HG02763 (cell line): ENCODE measurements at regions not wholly inside any gene's neighbourhood (a gene's known extent, or its start where the extent isn't known, plus 50 kb on each side); places are given as distances from the start of the nearest gene placed in this dataset.

ENCODE experiments used
- ATAC-seq: cut with Tn5 transposase; IDR thresholded peaks from one replicate; pipeline ENCODE4 v1.9.1; 2021; ENCODE audit warnings: mild to moderate bottlenecking, moderate library complexity; ENCODE audit not compliant: unreplicated experiment

DNA sequence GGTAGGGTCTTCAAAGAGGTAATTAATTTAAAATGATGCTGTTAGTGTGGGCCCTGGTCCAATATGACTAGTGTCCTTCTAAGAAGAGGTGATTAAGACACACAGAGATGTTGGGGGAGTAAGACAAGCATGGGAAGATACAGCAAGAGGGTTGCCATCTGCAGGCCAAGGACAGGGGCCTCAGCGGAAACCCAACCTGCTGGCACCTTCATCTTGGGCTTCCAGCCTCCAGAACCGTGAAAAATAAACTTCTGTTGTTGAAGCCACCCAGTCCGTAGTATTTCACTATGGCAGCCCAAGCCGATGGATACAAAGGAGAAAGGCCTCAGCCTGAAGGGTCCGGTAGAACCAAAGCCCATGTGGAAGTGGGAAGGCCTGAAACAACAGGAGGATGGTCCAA, 161.7 kb upstream of the UBE2E1 start:
- ATAC-seq = no peak

DNA sequence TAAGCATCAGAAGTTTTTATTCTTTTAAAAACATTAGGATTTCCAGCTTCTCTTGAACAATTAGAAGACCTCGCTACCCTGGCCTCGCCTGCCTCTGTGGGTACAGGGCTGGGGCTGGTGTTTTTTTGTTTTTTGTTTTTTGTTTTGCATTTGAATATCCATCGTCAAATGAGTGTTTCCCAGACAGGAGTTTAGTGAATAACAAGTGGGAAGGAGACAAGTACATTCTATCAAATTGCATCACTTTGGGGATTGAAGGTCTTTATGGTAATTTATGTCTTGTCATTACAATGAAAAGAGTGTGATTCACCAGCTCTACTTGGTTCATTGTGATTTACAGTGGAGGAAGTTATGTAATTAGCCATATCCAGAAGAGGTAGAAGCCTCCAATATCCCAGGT, 161.1 kb upstream of the UBE2E1 start:
- no peak for ATAC-seq

DNA sequence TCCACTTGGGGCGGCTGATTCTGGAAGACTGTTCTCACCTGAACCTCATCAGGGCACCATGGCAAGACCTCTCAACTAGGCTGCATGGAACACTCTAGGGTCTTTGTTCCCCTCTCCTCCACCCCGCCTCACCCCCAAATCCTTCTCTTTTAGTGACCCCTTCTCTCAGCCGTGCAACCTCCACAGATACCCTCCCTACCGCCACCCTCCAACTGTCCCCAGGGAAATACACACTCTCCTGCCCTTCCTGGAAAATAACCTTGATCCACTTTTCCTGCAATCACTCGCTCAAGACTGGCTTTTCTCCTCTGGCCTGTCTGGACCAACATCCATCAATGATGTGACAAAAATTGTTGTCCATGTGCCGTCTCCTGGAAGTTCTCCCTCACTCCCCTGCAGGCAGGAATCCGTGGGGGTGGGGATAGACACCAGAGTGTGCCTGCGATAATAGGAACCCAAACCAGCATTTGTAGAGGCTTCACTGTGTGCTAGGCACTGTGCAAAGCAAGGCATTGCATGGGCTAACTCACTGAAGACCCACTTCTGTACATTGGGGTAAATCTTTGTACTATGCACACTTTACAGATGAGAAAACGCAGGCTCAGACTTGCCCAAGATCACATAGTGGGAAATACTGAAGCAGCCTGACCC, 160.1 kb upstream of the UBE2E1 start:
- no peak for ATAC-seq

DNA sequence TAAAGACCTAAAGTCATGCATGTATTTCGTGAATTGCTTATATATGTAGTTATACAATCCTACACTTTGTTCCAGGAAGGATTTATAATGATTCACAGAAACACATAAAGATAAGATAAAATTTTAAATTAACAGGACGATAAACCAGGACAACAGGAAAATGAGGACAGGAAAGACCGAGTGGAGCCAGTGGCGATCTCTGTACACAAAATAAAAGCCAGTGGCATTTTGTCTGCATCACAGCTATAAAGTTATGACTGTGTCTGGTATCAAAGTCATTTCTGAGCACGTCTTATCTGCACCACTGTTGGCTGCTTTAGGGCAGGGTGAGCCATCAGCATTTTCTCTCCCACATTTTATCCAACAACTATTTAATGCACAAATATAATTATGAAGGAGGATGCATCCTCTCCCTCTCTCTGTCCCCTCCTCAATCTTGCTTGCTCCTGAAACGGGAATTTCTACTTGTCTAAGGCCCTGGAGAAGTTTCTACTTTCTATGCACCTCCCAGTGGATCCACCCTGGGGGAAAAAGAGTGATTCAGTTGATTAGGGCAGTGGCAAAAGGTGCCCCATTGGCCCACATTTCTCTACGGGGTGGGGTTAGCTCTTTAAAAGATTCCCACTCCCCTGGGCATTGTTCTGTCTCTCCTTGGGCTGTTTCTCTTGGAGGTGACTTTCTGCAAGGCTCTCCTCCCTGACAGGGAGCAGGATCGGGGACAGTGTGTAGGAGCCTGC, 159.4 kb upstream of the UBE2E1 start:
- ATAC-seq = no peak

DNA sequence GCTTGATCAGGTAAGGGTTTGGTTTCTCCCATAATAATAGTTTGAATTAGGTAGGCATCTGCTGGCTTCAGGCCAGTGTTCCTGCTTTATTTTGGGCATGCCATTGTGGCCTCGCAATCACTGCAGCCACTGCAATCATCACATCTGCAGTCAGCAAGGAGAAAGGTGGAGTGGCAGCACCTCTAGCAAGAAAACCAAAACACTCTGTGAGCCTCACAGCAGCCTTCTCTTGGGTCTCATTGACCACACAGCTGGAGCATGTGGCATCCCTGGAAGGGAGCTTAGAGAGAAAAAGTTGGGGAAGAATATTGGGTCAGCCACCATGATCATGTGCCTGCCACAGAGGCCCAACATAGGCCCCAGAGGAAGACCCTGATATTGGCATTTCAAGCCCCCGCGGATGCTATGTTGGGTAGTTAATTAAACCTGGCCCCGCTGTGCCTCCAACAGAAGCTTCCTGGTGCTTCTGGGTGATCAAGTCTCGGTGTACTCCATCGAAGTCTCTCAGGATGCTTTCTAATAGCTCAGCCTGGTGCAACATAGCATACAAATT, 158.0 kb upstream of the UBE2E1 start:
- ATAC-seq = no peak

DNA sequence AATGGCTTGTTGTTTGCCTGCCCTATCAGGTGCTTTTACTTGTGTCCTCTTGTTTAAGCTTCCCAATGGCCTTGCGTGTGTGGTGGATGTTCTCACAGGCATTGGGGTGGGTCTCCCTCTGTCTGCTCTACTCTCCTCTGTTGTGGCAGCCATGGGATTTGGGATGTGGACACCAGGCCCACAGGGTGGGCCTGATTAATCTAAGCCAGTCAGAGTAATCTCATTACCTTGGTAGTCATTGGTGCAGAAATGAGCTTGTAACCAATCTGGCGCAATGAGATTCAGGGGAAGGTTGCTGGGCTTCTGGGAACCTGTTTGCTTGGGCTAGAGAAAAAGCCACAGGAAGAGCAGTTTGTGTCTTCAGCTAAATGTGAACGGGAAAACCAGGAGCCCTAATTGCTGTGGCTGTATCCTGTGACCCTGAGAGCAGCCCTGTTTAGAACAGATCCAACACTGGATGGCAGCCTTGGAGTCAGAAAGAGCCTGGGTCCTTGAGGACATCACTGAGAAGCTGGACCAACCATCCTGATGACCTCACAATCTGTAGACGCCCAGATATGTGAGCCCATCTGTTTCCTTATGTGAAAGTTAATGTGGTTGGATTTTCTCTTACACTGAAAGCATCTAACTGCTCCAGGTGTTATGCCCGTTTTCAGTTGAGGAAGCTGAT, 157.3 kb upstream of the UBE2E1 start:
- ATAC-seq = no peak

DNA sequence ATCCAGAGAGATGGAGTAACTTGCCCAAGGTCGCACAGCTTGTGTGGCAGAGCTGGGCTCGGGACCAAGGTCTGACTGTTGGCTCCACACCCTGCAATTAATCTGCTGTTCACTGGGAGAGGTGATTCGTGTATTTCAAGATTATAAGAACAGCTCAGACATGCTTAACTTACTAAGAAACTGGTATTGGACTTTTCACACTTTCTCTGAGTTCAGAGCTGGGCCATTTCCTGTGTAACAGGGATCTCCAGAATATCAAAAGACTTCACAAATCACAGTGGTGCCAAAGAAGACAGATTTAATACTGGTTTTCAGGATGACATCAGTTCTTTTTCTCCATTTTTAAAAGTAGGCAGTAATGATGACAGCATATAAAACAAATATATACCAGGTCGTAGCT, 156.8 kb upstream of the UBE2E1 start:
- ATAC-seq = no peak

DNA sequence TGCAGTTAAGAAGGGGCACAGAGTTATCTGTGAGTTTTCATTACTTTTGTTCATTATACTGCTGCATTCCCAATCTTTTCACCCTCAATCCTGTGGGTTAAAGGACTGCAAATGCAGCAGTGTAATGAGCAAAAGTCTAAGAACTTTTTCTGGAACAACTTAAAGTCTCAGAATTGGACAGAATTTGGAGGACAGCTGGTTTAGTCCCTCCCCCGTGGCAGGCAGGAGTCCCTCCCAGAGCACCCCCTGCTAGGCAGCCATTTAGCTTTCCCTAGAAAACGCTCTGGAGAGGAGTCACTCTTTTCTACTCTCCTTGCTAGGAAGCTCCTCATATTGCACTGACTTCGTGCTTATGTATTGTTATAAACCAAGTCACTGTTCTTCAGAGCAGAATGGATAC, 156.3 kb upstream of the UBE2E1 start:
- ATAC-seq = no peak

DNA sequence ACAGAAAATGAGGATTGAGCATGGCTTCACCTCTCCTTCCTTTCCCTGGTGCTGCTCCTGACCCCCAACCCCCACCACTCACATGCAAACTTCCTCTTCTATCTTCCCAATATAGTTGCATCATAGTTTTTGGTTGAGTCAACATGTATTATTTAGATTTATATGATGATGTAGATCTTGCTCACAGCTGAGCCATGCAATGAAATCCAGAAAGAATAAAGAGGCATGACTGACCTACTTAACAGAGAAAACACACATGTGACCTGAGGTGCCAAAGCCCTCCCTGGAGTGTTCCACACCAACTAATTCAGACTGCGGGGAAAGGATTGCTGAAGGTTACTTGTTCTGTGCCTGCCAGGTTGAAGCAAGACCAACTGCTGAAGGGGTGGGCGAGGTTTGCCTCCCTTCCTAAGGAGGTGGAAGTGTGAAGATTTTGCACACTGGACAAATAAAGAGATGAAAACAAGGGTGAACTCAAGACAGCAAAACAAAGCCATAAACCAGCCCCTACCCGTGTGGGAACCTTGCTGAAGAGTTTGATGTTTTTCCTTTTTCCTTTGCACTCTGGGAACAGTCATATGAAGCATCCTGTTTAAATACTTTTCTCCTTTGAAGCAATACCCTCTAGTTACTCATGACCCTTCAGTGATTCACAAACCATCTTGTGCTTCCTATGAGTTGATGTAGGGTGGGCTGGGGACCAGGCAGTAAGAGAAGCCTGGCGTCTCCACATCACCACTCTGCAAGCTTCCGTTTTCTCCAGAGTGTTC, 155.2 kb upstream of the UBE2E1 start:
- no peak for ATAC-seq

DNA sequence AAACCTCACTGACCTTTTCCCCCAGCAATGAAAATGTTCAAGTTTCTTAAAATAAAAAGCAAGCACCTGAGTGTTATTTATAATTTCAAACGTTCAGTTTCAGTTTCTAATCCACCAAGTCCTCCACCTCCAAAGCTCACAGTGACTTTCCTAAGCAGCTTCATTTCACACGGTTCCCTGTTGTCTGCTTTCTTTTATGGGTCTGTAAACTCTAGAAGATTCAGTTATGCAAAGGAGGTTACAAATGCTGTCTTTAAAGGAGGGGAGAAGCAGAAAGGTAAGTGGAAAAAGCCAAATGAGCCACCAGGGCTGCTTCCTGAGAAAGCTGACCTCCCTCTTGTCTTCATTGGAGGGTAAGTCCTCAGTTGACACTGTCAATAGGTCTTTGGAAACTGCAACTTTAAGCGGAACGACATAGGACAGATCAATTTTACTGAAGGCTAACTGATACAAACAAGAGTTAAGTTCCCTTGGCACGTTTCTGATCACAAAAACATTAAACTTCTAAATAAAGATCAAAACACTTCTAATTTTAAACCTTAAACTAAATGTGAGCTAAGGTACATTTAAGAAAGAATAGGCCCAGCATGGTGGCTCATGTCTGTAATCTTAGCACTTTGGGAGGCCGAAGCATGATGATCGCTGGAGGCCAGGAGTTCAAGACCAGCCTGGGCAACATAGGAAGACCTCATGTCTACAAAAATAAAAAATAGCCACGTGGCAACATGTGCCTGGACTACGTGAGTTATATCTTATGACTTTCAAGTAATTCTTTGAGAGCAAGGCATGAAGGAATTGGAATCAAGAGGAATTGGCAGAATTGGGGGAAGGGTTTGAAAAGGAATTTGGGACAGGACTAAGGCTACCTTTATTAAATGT, 151.9 kb upstream of the UBE2E1 start:
- peak; percentile 95 for ATAC-seq

DNA sequence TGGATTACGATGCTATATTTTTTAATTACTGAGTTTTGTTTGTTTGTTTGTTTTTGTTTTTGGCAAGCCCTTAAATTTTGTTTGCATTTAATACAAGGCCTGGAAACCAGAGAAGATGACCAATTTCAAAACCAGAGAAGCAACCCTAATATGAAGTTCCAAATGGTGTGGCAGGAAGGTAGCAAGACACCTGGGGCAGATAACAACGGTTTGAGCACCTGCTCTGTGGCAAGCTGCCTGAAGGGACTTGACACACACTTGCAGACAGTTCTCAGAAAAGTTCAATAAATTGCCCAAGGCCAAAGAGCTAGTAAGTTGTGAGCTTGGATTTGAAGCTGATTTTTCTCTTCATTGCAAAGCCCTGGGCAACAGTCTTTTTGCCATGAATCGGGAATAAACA, 151.2 kb upstream of the UBE2E1 start:
- no peak for ATAC-seq

DNA sequence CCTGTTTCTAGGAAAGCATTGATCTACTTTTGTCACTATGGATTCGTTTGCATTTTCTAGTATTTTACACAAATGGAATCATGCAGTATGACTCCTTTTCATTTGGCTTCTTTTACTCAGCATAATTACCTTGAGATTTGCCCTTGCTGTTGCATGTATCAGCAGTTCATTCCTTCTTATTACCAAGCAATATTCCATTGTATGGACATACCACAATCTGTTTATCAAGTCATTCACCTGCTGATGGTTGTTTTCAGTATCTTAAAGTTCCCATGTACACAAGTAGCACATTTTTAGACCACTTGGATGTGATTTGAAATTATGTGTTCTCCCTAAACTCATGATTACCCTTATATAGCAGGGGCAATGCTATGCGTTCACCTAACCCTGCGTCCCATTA, 150.0 kb upstream of the UBE2E1 start:
- no peak for ATAC-seq

DNA sequence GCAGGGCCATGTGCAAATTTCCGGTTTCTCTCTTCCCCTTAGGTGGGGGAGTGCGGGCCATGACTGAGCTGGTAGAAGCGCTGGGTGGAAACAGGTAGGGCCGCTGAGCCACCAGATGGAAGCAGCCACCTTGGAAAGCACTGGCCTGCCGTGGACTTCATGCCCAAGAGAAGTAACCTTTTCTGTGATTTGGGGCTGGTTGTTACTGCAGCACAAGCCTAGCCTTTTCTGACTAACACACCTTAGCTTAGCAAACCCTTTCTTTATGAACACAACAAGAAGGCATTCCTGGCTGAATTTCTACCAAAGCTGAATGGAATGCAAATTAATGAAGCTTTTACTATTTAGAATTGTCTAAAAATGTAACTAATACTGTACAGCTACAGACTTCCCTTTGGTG, 149.6 kb upstream of the UBE2E1 start:
- no peak for ATAC-seq

DNA sequence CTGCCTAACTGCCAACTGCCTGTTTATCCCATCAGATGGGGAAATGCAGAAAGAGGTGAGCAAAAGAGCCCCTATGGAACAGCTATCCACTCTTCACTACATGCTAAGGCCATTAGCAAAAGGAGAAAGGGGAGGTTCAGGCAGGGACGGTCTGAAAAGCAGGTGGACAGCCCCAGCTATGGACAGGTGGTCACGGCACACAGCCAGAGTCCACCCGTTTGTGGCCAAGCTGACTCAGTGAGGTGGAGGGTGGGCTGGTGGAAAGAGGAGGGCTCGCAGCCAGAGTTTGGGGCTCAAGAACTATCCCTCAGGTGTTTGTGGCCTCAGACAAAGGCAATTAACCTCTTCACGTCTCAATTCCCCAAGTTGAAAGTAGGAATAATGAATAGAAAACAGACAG, 148.9 kb upstream of the UBE2E1 start:
- ATAC-seq = no peak

DNA sequence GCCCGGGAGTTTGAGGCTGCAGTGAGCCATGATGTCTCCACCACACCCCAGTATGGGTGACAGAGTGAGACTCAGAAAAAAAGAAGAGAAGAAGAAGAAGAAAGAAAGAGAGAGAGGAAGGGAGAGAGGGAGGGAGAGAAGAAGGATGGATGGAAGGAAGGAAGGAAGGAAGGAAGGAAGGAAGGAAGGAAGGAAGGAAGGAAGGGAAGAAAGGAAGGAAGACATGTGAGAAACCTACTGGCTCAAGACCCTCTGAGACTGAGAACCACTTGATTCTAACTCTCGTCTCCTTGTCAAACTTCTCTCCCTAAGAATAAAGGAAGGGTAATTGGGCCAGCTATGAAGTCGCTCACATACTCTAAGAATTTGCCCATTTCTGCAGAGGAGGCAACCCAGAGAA, 148.1 kb upstream of the UBE2E1 start:
- no peak for ATAC-seq

DNA sequence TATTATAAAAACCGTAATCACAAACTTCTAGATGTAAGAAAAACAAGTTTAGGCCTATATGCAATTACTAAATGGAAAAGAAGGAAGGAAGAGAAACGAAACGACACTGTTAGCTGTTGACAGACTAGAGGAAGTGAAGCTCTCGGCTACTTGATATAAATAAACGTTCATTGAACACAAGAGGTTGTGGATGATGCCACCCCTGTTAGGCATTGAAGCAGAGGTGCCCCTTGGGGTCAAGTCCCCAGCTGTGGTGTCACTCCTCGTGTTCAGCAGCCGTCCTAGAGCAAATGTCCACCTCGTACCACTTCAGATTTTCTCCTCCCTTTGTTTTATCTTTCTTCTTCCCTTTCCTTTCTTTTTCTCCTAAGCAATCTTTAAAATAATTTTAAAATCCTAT, 146.5 kb upstream of the UBE2E1 start:
- peak; percentile 81 for ATAC-seq

DNA sequence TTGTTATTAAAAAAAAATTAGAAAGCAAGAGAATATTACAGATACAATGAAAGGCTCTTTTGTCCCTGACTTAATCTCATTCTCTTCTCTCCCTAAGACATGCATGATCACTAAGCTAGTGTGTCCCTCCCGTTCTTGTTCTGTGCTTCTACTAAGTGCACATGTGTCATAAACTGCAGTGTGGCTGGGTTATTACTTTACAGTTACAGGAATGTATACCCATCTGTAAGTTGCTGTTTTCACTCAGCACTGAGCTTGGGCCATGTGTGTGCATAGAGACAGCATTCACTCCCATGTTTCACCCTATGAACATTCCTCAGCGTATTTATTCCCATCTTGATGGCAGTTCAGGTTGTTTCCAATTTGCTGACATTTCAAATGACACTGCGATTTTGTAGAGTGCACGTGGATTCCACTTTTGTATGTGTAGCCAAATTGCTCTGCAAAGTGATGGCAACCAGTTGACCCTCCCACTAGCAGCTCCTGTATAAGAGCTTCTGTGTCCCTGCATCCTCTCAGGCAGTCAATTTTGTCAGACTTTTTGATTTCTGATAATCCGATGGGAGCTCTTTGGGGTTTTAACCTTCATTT, 145.8 kb upstream of the UBE2E1 start:
- ATAC-seq = no peak

DNA sequence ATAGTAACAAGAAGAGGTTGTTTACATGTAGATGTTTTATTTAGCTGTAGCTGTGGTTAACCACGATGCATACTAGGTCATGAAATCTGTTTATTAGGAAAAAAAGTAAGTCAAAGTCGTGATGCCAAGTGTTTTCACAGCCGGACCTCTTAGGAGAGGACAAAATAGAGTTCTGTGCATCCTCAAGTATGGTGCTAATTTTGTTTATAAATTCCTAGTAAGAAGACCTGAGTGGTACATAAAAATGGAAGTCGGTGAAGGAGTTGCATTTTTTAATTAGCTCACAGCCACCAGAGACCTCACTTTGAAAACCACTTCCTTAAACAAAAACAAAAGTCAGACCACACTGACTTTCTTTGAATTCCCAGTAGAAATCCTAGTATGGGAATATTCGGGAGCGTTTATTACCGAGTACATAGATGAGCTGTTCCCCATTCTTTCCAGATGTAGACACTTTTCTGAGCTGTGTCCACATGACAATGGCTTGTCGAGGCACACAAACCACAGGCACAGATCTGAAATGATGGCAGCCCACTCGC, 143.6 kb upstream of the UBE2E1 start:
- ATAC-seq = no peak

DNA sequence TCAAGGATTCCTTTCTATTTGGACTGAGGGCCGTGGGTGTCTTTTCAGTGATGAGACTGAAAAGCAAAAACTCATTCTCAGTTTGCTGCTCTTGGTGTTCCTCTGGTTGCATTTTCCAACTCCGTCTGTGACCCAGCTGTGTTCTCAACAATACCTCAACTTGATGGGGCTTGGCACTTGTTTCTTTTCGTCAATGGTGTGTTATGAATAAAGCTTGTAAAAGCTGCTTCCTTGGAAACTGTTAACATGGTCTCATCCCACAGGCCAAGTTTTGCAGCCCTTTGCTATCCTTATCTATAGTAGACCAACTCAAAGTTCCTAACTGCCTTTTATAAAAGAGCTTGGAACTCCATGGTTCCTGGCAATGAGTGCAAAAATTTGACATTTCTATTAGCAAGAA, 142.5 kb upstream of the UBE2E1 start:
- ATAC-seq = no peak
